H1 (cell line): ENCODE measurements at regions not wholly inside any gene's neighbourhood (a gene's known extent, or its start where the extent isn't known, plus 50 kb on each side); places are given as distances from the start of the nearest gene placed in this dataset.

ENCODE experiments used
- CTCF ChIA-PET: fragments of 300-600 bp; sonication (Branson Sonifier 250); formaldehyde crosslinking; loops from one replicate; lab custom pipeline; 2021; ENCODE audit not compliant: partially characterized antibody; lab: Charles Lee
- POLR2A ChIA-PET: fragments of 300-600 bp; sonication (Branson Sonifier 250); formaldehyde crosslinking; loops from one replicate; lab custom pipeline; 2021; ENCODE audit warnings: inconsistent platforms; ENCODE audit not compliant: partially characterized antibody; lab: Charles Lee
- DNase-seq, 2 experiments: peaks; one replicate each; pipeline versions ENCODE4 v3.0.0 to v3.0.0-alpha.2; 2010 to 2022; ENCODE audit warnings: low spot score in 2 of 2, low read depth in 1 of 2, mixed read lengths in 1 of 2
- FAIRE-seq: peaks from 2 replicates; lab custom pipeline; 2011; peaks lifted over from hg19 to GRCh38; lab: Jason Lieb, UNC
- H2AFZ ChIP-seq: 2 replicates; pipeline ENCODE4 v1.8.1; 2012; ENCODE audit warnings: low read length, inconsistent platforms
- H2AK5ac ChIP-seq: 2 replicates; pipeline ENCODE4 v1.6.1; 2013; ENCODE audit warnings: low read depth, low read length
- H2BK120ac ChIP-seq: replicated peaks from 2 replicates; pipeline ENCODE3; 2013; ENCODE audit warnings: low read depth, low read length, inconsistent platforms
- H2BK12ac ChIP-seq: 2 replicates; pipeline ENCODE4 v1.6.1; 2013; ENCODE audit warnings: low read depth, low read length
- H2BK15ac ChIP-seq: 2 replicates; pipeline ENCODE4 v1.6.1; 2013; ENCODE audit warnings: low read length
- H2BK20ac ChIP-seq: 2 replicates; pipeline ENCODE4 v1.6.1; 2013; ENCODE audit warnings: low read length
- H2BK5ac ChIP-seq: 2 replicates; pipeline ENCODE4 v1.6.1; 2013; ENCODE audit warnings: low read depth, low read length
- H3K14ac ChIP-seq: 2 replicates; pipeline ENCODE4 v1.6.1; 2013; ENCODE audit warnings: inconsistent platforms; ENCODE audit not compliant: insufficient read length
- H3K18ac ChIP-seq: 2 replicates; pipeline ENCODE4 v1.6.1; 2013; ENCODE audit warnings: low read length; ENCODE audit errors: extremely low read depth
- H3K23ac ChIP-seq: 2 replicates; pipeline ENCODE4 v1.6.1; 2013; ENCODE audit warnings: inconsistent platforms; ENCODE audit not compliant: insufficient read length
- H3K23me2 ChIP-seq: 2 replicates; pipeline ENCODE4 v1.6.1; 2013; ENCODE audit warnings: low read depth, low read length
- H3K27ac ChIP-seq: 2 replicates; pipeline ENCODE4 v1.6.1; 2011; ENCODE audit warnings: low read depth, low read length, inconsistent platforms
- H3K27me3 ChIP-seq, 4 experiments: replicated peaks in 1 of 4; 1 replicate in 1 of 4; 2 replicates in 3 of 4; pipeline versions ENCODE4 v1.6.1 to v1.8.1; 2011 to 2013; ENCODE audit warnings: low read length in 3 of 4, mild to moderate bottlenecking in 3 of 4, inconsistent platforms in 2 of 4, mixed read lengths in 2 of 4, moderate library complexity in 1 of 4; ENCODE audit not compliant: control insufficient read depth in 3 of 4, insufficient read depth in 3 of 4; ENCODE audit errors: extremely low read depth in 1 of 4
- H3K36me3 ChIP-seq, 4 experiments: 2 replicates each; pipeline versions ENCODE4 v1.6.1 to v1.8.1; 2011 to 2013; ENCODE audit warnings: mild to moderate bottlenecking in 4 of 4, low read length in 3 of 4, moderate library complexity in 2 of 4, control low read depth in 1 of 4, inconsistent platforms in 1 of 4; ENCODE audit not compliant: insufficient read depth in 4 of 4, control insufficient read depth in 2 of 4
- H3K4ac ChIP-seq: replicated peaks from 2 replicates; pipeline ENCODE3; 2013; ENCODE audit warnings: low read length, low read depth, mixed read lengths, inconsistent platforms; ENCODE audit not compliant: insufficient read length
- H3K4me1 ChIP-seq, 4 experiments: replicated peaks in 1 of 4; 1 replicate in 1 of 4; 2 replicates in 3 of 4; pipeline versions ENCODE4 v1.6.1 to v1.8.1; 2011 to 2013; ENCODE audit warnings: low read length in 3 of 4, inconsistent platforms in 2 of 4, mixed read lengths in 1 of 4; ENCODE audit not compliant: insufficient read depth in 4 of 4, control insufficient read depth in 3 of 4
- H3K4me2 ChIP-seq, 2 experiments: 2 replicates each; pipeline versions ENCODE4 v1.6.1 to v1.8.1; 2011 to 2013; ENCODE audit warnings: low read depth in 2 of 2, low read length in 2 of 2, control low read depth in 1 of 2, inconsistent platforms in 1 of 2, mild to moderate bottlenecking in 1 of 2; ENCODE audit not compliant: insufficient read depth in 1 of 2
- H3K4me3 ChIP-seq, 4 experiments: fragments of 200-600, 300-600 bp in 1 of 4; sonication (generic), shearing (Covaris generic), sonication (Bioruptor Twin) in 1 of 4; 2 replicates each; pipeline versions ENCODE4 v1.5.1 to v1.8.1; 2011 to 2016; ENCODE audit warnings: low read length in 4 of 4, low read depth in 3 of 4, control low read depth in 2 of 4, inconsistent platforms in 2 of 4, mild to moderate bottlenecking in 2 of 4, mixed read lengths in 1 of 4, moderate library complexity in 1 of 4; ENCODE audit not compliant: insufficient read depth in 2 of 4; ENCODE audit errors: extremely low read depth in 1 of 4
- H3K56ac ChIP-seq: replicated peaks from 2 replicates; pipeline ENCODE3; 2013; ENCODE audit warnings: low read depth, mild to moderate bottlenecking, mixed read lengths, low read length, inconsistent platforms; ENCODE audit not compliant: insufficient read length
- H3K79me1 ChIP-seq: 2 replicates; pipeline ENCODE4 v1.6.1; 2013; ENCODE audit warnings: low read depth, low read length, control low read depth
- H3K79me2 ChIP-seq, 2 experiments: 2 replicates each; pipeline versions ENCODE4 v1.6.1 to v1.8.1; 2012 to 2013; ENCODE audit warnings: low read length in 2 of 2, mild to moderate bottlenecking in 2 of 2, inconsistent platforms in 1 of 2; ENCODE audit not compliant: insufficient read depth in 2 of 2, control insufficient read depth in 1 of 2
- H3K9ac ChIP-seq, 4 experiments: replicated peaks in 1 of 4; 1 replicate in 1 of 4; 2 replicates in 3 of 4; pipeline versions ENCODE4 v1.6.1 to v1.8.1; 2011 to 2013; ENCODE audit warnings: low read depth in 3 of 4, low read length in 3 of 4, control low read depth in 2 of 4, mild to moderate bottlenecking in 2 of 4, moderate library complexity in 2 of 4, inconsistent platforms in 1 of 4; ENCODE audit errors: extremely low read depth in 1 of 4
- H3K9me3 ChIP-seq, 2 experiments: 2 replicates each; pipeline versions ENCODE4 v1.6.1 to v1.8.1; 2012 to 2013; ENCODE audit warnings: mild to moderate bottlenecking in 2 of 2, moderate library complexity in 2 of 2, control low read depth in 1 of 2, inconsistent platforms in 1 of 2, low read depth in 1 of 2, low read length in 1 of 2, mixed read lengths in 1 of 2; ENCODE audit not compliant: insufficient read depth in 2 of 2
- H4K20me1 ChIP-seq, 2 experiments: replicated peaks in 1 of 2; 2 replicates each; pipeline versions ENCODE3 to v1.8.1; 2011 to 2013; ENCODE audit warnings: inconsistent platforms in 2 of 2, low read length in 2 of 2, mild to moderate bottlenecking in 1 of 2; ENCODE audit not compliant: insufficient read depth in 2 of 2, control insufficient read depth in 1 of 2
- H4K5ac ChIP-seq: 2 replicates; pipeline ENCODE4 v1.6.1; 2013; ENCODE audit warnings: low read length, low read depth, mixed read lengths, inconsistent platforms; ENCODE audit not compliant: insufficient read length
- H4K8ac ChIP-seq: 2 replicates; pipeline ENCODE4 v1.8.0; 2013; ENCODE audit warnings: mild to moderate bottlenecking, moderate library complexity, low read length, inconsistent platforms; ENCODE audit not compliant: insufficient read depth; ENCODE audit errors: extremely low read depth
- H4K91ac ChIP-seq: replicated peaks from 2 replicates; pipeline ENCODE3; 2013; ENCODE audit warnings: low read length, mixed read lengths, inconsistent platforms; ENCODE audit not compliant: insufficient read length
- CHD1 ChIP-seq: IDR thresholded peaks from 2 replicates; pipeline ENCODE4 v1.6.1; 2012; ENCODE audit warnings: low read depth, low read length, improper control_type of control experiment
- POLR2A ChIP-seq, 2 experiments: IDR thresholded peaks; 1 replicate in 1 of 2; 2 replicates in 1 of 2; pipeline ENCODE4 v1.6.1; 2011; ENCODE audit warnings: low read depth in 2 of 2, low read length in 2 of 2, mild to moderate bottlenecking in 2 of 2; ENCODE audit errors: control extremely low read depth in 1 of 2
- SRF ChIP-seq: IDR thresholded peaks from 2 replicates; pipeline ENCODE4 v1.6.1; 2011; ENCODE audit warnings: mild to moderate bottlenecking, low read depth, low read length, moderate library complexity
- WGBS, 2 experiments: shearing (Covaris generic) in 1 of 2; methylation state at CpG; one replicate each; pipeline versions ENCODE4 v1.1.6 to v1.1.7; 2013 to 2015; ENCODE audit warnings: low lambda C conversion rate in 2 of 2, mixed read lengths in 2 of 2, inconsistent platforms in 1 of 2, low coverage in 1 of 2, missing lambda C conversion rate in 1 of 2; ENCODE audit not compliant: insufficient replicate concordance in 2 of 2, insufficient coverage in 1 of 2, insufficient read length in 1 of 2; ENCODE audit errors: extremely low coverage in 1 of 2, missing lambda C conversion rate in 1 of 2; 5-methylcytosine and 5-hydroxymethylcytosine counted together

DNA sequence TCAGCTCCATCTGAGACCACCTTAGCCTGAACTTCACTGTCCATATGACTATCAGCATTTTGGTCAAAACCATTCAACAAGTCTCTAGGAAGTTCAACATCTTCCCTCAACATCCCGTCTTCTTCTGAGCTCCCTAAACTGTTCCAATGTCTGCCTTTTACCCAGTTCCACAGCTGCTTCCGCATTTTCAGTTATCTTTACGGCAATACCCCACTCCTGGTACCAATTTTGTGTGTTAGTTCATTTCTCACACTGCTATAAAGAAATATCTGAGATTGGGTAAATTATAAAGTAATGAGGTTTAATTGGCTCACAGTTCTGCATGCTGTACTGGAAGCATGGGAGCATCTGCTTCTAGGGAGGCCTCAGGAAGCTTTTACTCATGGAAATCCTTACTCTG is 771.2 kb downstream of the SLITRK6 start:
- Histone ChIP-seq H2BK20ac (no peak overlapping the region), H3K14ac (no peak overlapping the region), H2AFZ (no peak overlapping the region), H4K8ac (no peak overlapping the region), H4K5ac (no peak overlapping the region), H3K56ac (no peak overlapping the region), H2BK12ac (no peak overlapping the region), H4K20me1 (no peaks in the 10 kb centered on the region), H4K91ac (no peak overlapping the region), H3K4me3 (no peak overlapping the region), H3K4me1 (no peaks in the 10 kb centered on the region), H2BK15ac (no peak overlapping the region), H3K23me2 (no peaks in the 10 kb centered on the region; the same call in 1 of the 2 replicates), H3K27me3 (no peaks in the 10 kb centered on the region), H2BK5ac (no peak overlapping the region), H3K4me2 (no peak overlapping the region), H3K79me2 (no peaks in the 10 kb centered on the region), H3K23ac (no peak overlapping the region), H3K9ac (no peak overlapping the region), H2BK120ac (no peak overlapping the region), H2AK5ac (no peak overlapping the region), H3K79me1 (no peaks in the 10 kb centered on the region), H3K18ac (no peak overlapping the region), H3K9me3 (peaks cover 19 to 21% of the 10 kb centered on the region in 2 experiments; a peak in 3 of 4 replicates), H3K36me3 (no peaks in the 10 kb centered on the region; a peak in 1 of 8 replicates), H3K27ac (no peak overlapping the region), H3K4ac (no peak overlapping the region)
- FAIRE-seq (no peak), DNase-seq (no peak)
- 100% methylated on average over 3 of the region's 3 CpGs; no CpG with 5 or more reads in 1 of the 2 experiments for whole genome bisulfite sequencing, 2 experiments
- TF ChIP-seq CHD1, result no peak
- no peak for TF ChIP-seq POLR2A (IDR thresholded peaks at IDR 0.05; ENCODE audit: control extremely low read depth in 1 of 2, low read depth in 2 of 2, low read length in 2 of 2)
- no peak for TF ChIP-seq SRF
- CTCF ChIA-PET, result no interaction called here
- POLR2A ChIA-PET, result no interaction called here
